PFSK-1 (cell line): ENCODE measurements at regions not wholly inside any gene's neighbourhood (a gene's known extent, or its start where the extent isn't known, plus 50 kb on each side); places are given as distances from the start of the nearest gene placed in this dataset.

Experiments used
- POLR2AphosphoS5 ChIP-seq: IDR thresholded peaks from 2 replicates; pipeline ENCODE4 v1.6.1; 2012; ENCODE audit warnings: low read depth, mild to moderate bottlenecking, control low read depth, low read length, moderate library complexity
- SIN3A ChIP-seq: IDR thresholded peaks from 2 replicates; pipeline ENCODE4 v1.6.1; 2012; ENCODE audit warnings: mild to moderate bottlenecking, low read length, moderate library complexity, borderline replicate concordance; ENCODE audit not compliant: insufficient read depth
- TAF1 ChIP-seq: IDR thresholded peaks from 2 replicates; pipeline ENCODE4 v1.6.1; 2012; ENCODE audit warnings: low read length, control low read depth, borderline replicate concordance; ENCODE audit not compliant: insufficient read depth
- TF ChIP-seq, protein P1 (sequence below), 2 experiments: IDR thresholded peaks; 2 replicates each; pipeline versions ENCODE4 v1.6.1 to v1.8.0; 2011 to 2012; ENCODE audit warnings: low read depth in 2 of 2, low read length in 2 of 2, control low read depth in 1 of 2, inconsistent platforms in 1 of 2, mild to moderate bottlenecking in 1 of 2, moderate library complexity in 1 of 2; ENCODE audit not compliant: insufficient read depth in 1 of 2

- TF ChIP-seq TAF1 (no peak), SIN3A (no peak), POLR2AphosphoS5 (no peak)
- TF ChIP-seq, protein P1, sequence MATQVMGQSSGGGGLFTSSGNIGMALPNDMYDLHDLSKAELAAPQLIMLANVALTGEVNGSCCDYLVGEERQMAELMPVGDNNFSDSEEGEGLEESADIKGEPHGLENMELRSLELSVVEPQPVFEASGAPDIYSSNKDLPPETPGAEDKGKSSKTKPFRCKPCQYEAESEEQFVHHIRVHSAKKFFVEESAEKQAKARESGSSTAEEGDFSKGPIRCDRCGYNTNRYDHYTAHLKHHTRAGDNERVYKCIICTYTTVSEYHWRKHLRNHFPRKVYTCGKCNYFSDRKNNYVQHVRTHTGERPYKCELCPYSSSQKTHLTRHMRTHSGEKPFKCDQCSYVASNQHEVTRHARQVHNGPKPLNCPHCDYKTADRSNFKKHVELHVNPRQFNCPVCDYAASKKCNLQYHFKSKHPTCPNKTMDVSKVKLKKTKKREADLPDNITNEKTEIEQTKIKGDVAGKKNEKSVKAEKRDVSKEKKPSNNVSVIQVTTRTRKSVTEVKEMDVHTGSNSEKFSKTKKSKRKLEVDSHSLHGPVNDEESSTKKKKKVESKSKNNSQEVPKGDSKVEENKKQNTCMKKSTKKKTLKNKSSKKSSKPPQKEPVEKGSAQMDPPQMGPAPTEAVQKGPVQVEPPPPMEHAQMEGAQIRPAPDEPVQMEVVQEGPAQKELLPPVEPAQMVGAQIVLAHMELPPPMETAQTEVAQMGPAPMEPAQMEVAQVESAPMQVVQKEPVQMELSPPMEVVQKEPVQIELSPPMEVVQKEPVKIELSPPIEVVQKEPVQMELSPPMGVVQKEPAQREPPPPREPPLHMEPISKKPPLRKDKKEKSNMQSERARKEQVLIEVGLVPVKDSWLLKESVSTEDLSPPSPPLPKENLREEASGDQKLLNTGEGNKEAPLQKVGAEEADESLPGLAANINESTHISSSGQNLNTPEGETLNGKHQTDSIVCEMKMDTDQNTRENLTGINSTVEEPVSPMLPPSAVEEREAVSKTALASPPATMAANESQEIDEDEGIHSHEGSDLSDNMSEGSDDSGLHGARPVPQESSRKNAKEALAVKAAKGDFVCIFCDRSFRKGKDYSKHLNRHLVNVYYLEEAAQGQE (IDR thresholded peaks at IDR 0.05; ENCODE audit: insufficient read depth in 1 of 2, low read depth in 2 of 2, low read length in 2 of 2), result no peak
Measured at GRCh38 chr2:173623438-173624319, 269.0 kb downstream of the CDCA7 start.
